ENCODE measurements at regions not wholly inside any gene's neighbourhood (a gene's known extent, or its start where the extent isn't known, plus 50 kb on each side); places are given as distances from the start of the nearest gene placed in this dataset.
"Not testable (repeated sequence)": the region's sequence is repeated elsewhere in the genome, so short reads cannot be mapped to it uniquely, and the experiment has no call there.

- Mint-ChIP-seq H3K4me1 (no peaks in the 10 kb centered on the region), H3K4me3 (no peak overlapping the region)
- no peak for ATAC-seq
Observed at GRCh38 chr2:71961289-71962027, 186.2 kb downstream of the CYP26B1 start.

GRCh38 chr2:71959494-71959893 is 188.2 kb downstream of the CYP26B1 start:
- DNase-seq (no peak), ATAC-seq (no peak)
- H3K4me1 Mint-ChIP-seq = no peaks in the 10 kb centered on the region

More at GRCh38 chr2:71961289-71962027, 186.2 kb downstream of the CYP26B1 start:
- peaks cover 20 to 31% of the 10 kb centered on the region in 2 donors for H3K9me3 Mint-ChIP-seq
- no peaks in the 10 kb centered on the region for H3K27me3 Mint-ChIP-seq
- H3K27ac Mint-ChIP-seq = no peak overlapping the region
- no peak for DNase-seq

GRCh38 chr2:71958426-71958825 is 189.2 kb downstream of the CYP26B1 start:
- peaks cover 14% of the 10 kb centered on the region for H3K27me3 Mint-ChIP-seq
- ATAC-seq, H3K27ac Mint-ChIP-seq, H3K4me1 Mint-ChIP-seq, H3K4me3 Mint-ChIP-seq, DNase-seq: not testable (repeated sequence)
- H3K9me3 Mint-ChIP-seq = peaks cover 20 to 40% of the 10 kb centered on the region in 2 donors

More at GRCh38 chr2:71959494-71959893, 188.2 kb downstream of the CYP26B1 start:
- Mint-ChIP-seq H3K4me3 (no peak overlapping the region), H3K27ac (no peak overlapping the region), H3K9me3 (peaks cover 20 to 40% of the 10 kb centered on the region in 2 donors), H3K27me3 (peaks cover 4% of the 10 kb centered on the region)

GRCh38 chr2:71952572-71953188 is 195.0 kb downstream of the CYP26B1 start:
- no peak overlapping the region for H3K4me3 Mint-ChIP-seq
- DNase-seq (no peak), ATAC-seq (no peak)
- no peak overlapping the region for H3K27ac Mint-ChIP-seq
- no peaks in the 10 kb centered on the region for H3K4me1 Mint-ChIP-seq
- peaks cover 22% of the 10 kb centered on the region for H3K27me3 Mint-ChIP-seq
- peaks cover 7 to 21% of the 10 kb centered on the region in 2 donors for H3K9me3 Mint-ChIP-seq

- ATAC-seq (no peak), DNase-seq (no peak)
- Mint-ChIP-seq H3K27me3 (peaks cover 22% of the 10 kb centered on the region), H3K4me3 (no peak overlapping the region), H3K27ac (no peak overlapping the region), H3K4me1 (no peaks in the 10 kb centered on the region), H3K9me3 (peaks cover 0 to 13% of the 10 kb centered on the region in 2 donors)
Observed at GRCh38 chr2:71951718-71952404, 195.8 kb downstream of the CYP26B1 start.

- Mint-ChIP-seq H3K4me1 (no peaks in the 10 kb centered on the region), H3K9me3 (peaks cover 0 to 7% of the 10 kb centered on the region in 2 donors), H3K4me3 (no peak overlapping the region), H3K27me3 (peaks cover 22% of the 10 kb centered on the region), H3K27ac (no peak overlapping the region)
- DNase-seq (no peak), ATAC-seq (no peak)
Observed at GRCh38 chr2:71951083-71951468, 196.6 kb downstream of the CYP26B1 start.

GRCh38 chr2:71950256-71951082 is 197.2 kb downstream of the CYP26B1 start:
- no peak for DNase-seq

GRCh38 chr2:71949537-71949798 is 198.2 kb downstream of the CYP26B1 start:
- no peaks in the 10 kb centered on the region for H3K4me1 Mint-ChIP-seq
- no peak overlapping the region for H3K4me3 Mint-ChIP-seq
- H3K27ac Mint-ChIP-seq = no peak overlapping the region

More at GRCh38 chr2:71950256-71951082, 197.2 kb downstream of the CYP26B1 start:
- Mint-ChIP-seq H3K4me1 (no peaks in the 10 kb centered on the region), H3K9me3 (peaks cover 0 to 7% of the 10 kb centered on the region in 2 donors), H3K27me3 (peaks cover 24% of the 10 kb centered on the region), H3K27ac (no peak overlapping the region), H3K4me3 (no peak overlapping the region)
- ATAC-seq = no peak

GRCh38 chr2:71948781-71949536 is 198.7 kb downstream of the CYP26B1 start:
- Mint-ChIP-seq H3K27me3 (peaks cover 22% of the 10 kb centered on the region), H3K27ac (peak overlapping the region in 1 of 2 donors; percentile 7), H3K4me3 (no peak overlapping the region), H3K9me3 (no peaks in the 10 kb centered on the region), H3K4me1 (no peaks in the 10 kb centered on the region)
- DNase-seq = no peak
- ATAC-seq = no peak

More at GRCh38 chr2:71949537-71949798, 198.2 kb downstream of the CYP26B1 start:
- peaks cover 23% of the 10 kb centered on the region for H3K27me3 Mint-ChIP-seq
- ATAC-seq = no peak
- DNase-seq = no peak
- H3K9me3 Mint-ChIP-seq = no peaks in the 10 kb centered on the region

GRCh38 chr2:71947809-71948208 is 199.9 kb downstream of the CYP26B1 start:
- H3K27me3 Mint-ChIP-seq = peaks cover 18% of the 10 kb centered on the region
- DNase-seq (no peak), ATAC-seq (no peak)
- H3K27ac Mint-ChIP-seq = no peak overlapping the region
- H3K4me3 Mint-ChIP-seq = no peak overlapping the region
- H3K4me1 Mint-ChIP-seq = no peaks in the 10 kb centered on the region
- no peaks in the 10 kb centered on the region for H3K9me3 Mint-ChIP-seq

GRCh38 chr2:71945603-71945959 is 202.1 kb downstream of the CYP26B1 start:
- ATAC-seq = no peak
- DNase-seq = no peak
- Mint-ChIP-seq H3K27ac (no peak overlapping the region), H3K27me3 (peaks cover 23% of the 10 kb centered on the region), H3K9me3 (no peaks in the 10 kb centered on the region), H3K4me3 (no peak overlapping the region), H3K4me1 (no peaks in the 10 kb centered on the region)

- no peak overlapping the region for H3K4me3 Mint-ChIP-seq
- H3K4me1 Mint-ChIP-seq = no peaks in the 10 kb centered on the region
- H3K9me3 Mint-ChIP-seq = no peaks in the 10 kb centered on the region
Observed at GRCh38 chr2:71944806-71945602, 202.7 kb downstream of the CYP26B1 start.

GRCh38 chr2:71944183-71944550 is 203.5 kb downstream of the CYP26B1 start:
- DNase-seq (no peak), ATAC-seq (no peak)
- peaks cover 24% of the 10 kb centered on the region for H3K27me3 Mint-ChIP-seq
- no peaks in the 10 kb centered on the region for H3K4me1 Mint-ChIP-seq
- H3K9me3 Mint-ChIP-seq = no peaks in the 10 kb centered on the region
- no peak overlapping the region for H3K27ac Mint-ChIP-seq
- no peak overlapping the region for H3K4me3 Mint-ChIP-seq

More at GRCh38 chr2:71944806-71945602, 202.7 kb downstream of the CYP26B1 start:
- ATAC-seq (no peak), DNase-seq (no peak)
- peaks cover 23% of the 10 kb centered on the region for H3K27me3 Mint-ChIP-seq
- no peak overlapping the region for H3K27ac Mint-ChIP-seq
